ENCODE measurements at regions not wholly inside any gene's neighbourhood (a gene's known extent, or its start where the extent isn't known, plus 50 kb on each side); places are given as distances from the start of the nearest gene placed in this dataset.
"Not testable (repeated sequence)": the region's sequence is repeated elsewhere in the genome, so short reads cannot be mapped to it uniquely, and the experiment has no call there.

DNA sequence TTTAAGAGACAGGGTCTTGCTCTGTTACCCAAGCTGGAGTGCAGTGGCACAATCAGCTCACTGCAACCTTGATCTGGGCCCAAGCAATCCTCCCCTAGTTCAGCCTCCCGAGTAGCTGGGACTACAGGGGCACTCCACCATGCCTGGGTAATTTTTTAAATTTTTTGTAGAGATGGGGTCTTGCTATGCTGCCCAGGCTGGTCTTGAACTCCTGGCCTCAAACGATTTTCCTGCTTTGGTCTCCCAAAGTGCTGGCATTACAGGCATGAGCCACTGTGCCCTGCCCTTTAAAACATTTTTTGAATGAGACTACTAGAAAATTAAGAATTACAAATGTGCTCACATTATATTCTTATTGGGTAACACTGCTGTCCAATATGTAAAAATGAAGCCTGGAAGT, 161.7 kb upstream of the FAM20A start:
- WGBS (ENCODE audit: insufficient coverage, low lambda C conversion rate), result no CpG with 5 or more reads among the region's 2 CpGs
- no peak overlapping the region for H3K4me3 ChIP-seq (ENCODE audit: low read length)
- H3K27me3 ChIP-seq (ENCODE audit: control insufficient read depth, insufficient read depth, low read length), result no peaks in the 10 kb centered on the region
- H3K27ac ChIP-seq (ENCODE audit: low read length), result no peak overlapping the region
- H3K4me1 ChIP-seq (ENCODE audit: control insufficient read depth, insufficient read depth, low read length), result peaks cover 10% of the 10 kb centered on the region
- H3K9me3 ChIP-seq (ENCODE audit: control insufficient read depth, low read depth, low read length), result no peaks in the 10 kb centered on the region
- no peaks in the 10 kb centered on the region for H3K36me3 ChIP-seq (ENCODE audit: control insufficient read depth, insufficient read depth, low read length)
- DNase-seq, result no peak

DNA sequence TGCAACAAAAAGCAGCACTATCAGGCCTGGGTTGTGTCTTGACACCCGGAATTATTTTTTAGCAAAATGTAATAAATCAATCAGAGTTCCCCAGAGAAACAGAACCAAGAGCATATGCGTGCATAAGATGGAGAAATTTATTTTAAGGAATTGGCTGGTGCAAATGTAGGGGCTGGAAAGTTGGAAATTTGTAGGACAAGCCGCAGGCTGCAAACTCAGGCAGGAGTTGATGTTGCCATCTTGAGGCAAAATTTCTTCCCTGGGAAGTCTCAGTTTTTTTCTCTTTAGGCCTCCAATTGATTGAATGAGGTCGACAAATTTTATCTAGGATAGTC, 158.9 kb upstream of the FAM20A start:
- 0% methylated on average over 1 of the region's 4 CpGs for WGBS (ENCODE audit: insufficient coverage, low lambda C conversion rate)

DNA sequence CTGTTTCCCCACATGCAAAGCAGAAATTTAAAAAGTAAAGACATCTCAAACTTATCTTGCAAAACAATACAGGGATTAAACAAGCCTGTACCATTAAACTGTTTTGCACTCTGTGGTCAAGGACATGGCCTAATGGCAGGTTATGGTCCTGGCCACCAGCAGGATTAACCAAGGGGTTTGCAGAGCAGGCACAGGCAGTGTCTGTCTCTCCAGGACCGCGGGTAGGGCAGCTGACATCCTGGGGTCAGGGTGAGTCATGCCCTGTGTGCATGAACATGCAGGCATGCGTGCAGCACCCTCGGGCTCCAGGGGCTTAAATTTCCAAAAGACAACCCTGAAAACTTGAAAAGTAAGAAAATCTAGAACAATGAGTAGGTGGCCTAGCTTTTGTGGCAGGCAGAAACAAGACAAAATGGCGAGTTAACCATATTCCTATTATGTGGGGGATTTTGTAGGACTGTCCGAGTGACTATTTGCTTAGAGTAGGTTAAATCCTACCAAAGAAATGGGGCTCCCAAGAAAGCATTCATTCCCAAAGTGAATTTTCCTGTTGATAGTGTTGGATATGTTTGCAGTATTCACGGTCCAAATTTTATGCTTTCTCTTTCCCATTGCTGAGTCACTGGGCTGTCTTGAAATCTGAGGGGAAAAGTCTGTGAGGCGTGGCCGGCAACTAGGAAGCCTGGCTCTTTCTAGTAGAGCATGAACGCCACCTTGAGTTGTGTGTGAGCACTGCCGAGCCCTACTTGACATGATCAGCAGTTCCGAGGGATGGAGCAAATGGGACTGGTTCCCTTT, 158.4 kb upstream of the FAM20A start:
- DNase-seq, result peak; percentile 88 to 89
- Histone ChIP-seq H3K27me3 (ENCODE audit: control insufficient read depth, insufficient read depth, low read length) (no peaks in the 10 kb centered on the region), H3K36me3 (ENCODE audit: control insufficient read depth, insufficient read depth, low read length) (no peaks in the 10 kb centered on the region), H3K27ac (ENCODE audit: low read length) (peak overlapping the region; percentile 55), H3K4me3 (ENCODE audit: low read length) (peak overlapping the region; percentile 31), H3K4me1 (ENCODE audit: control insufficient read depth, insufficient read depth, low read length) (peaks cover 10% of the 10 kb centered on the region), H3K9me3 (ENCODE audit: control insufficient read depth, low read depth, low read length) (peaks cover 5% of the 10 kb centered on the region)
- no CpG with 5 or more reads among the region's 12 CpGs for WGBS (ENCODE audit: insufficient coverage, low lambda C conversion rate)

More for the DNA sequence above, 158.9 kb upstream of the FAM20A start:
- Histone ChIP-seq H3K4me3 (ENCODE audit: low read length) (no peak overlapping the region), H3K36me3 (ENCODE audit: control insufficient read depth, insufficient read depth, low read length) (no peaks in the 10 kb centered on the region), H3K27ac (ENCODE audit: low read length) (no peak overlapping the region), H3K27me3 (ENCODE audit: control insufficient read depth, insufficient read depth, low read length) (no peaks in the 10 kb centered on the region), H3K4me1 (ENCODE audit: control insufficient read depth, insufficient read depth, low read length) (peaks cover 10% of the 10 kb centered on the region), H3K9me3 (ENCODE audit: control insufficient read depth, low read depth, low read length) (peaks cover 5% of the 10 kb centered on the region)
- DNase-seq, result no peak

GRCh38 chr17:68759002-68759342, 157.8 kb upstream of the FAM20A start:
- Histone ChIP-seq H3K36me3 (ENCODE audit: control insufficient read depth, insufficient read depth, low read length) (no peaks in the 10 kb centered on the region), H3K27ac (ENCODE audit: low read length) (peak overlapping the region; percentile 55), H3K9me3 (ENCODE audit: control insufficient read depth, low read depth, low read length) (peaks cover 5% of the 10 kb centered on the region), H3K27me3 (ENCODE audit: control insufficient read depth, insufficient read depth, low read length) (no peaks in the 10 kb centered on the region), H3K4me3 (ENCODE audit: low read length) (no peak overlapping the region), H3K4me1 (ENCODE audit: control insufficient read depth, insufficient read depth, low read length) (peaks cover 10% of the 10 kb centered on the region)
- no CpG with 5 or more reads among the region's 6 CpGs for WGBS (ENCODE audit: insufficient coverage, low lambda C conversion rate)
- no peak for DNase-seq

- H3K9me3 ChIP-seq (ENCODE audit: control insufficient read depth, low read depth, low read length); H3K27ac ChIP-seq (ENCODE audit: low read length); H3K4me3 ChIP-seq (ENCODE audit: low read length); H3K4me1 ChIP-seq (ENCODE audit: control insufficient read depth, insufficient read depth, low read length); H3K36me3 ChIP-seq (ENCODE audit: control insufficient read depth, insufficient read depth, low read length); H3K27me3 ChIP-seq (ENCODE audit: control insufficient read depth, insufficient read depth, low read length): not testable (repeated sequence)
- peak in 1 of 2 donors; percentile 71 for DNase-seq
- WGBS (ENCODE audit: insufficient coverage, low lambda C conversion rate), result no CpG with 5 or more reads among the region's 2 CpGs
Observed at GRCh38 chr17:68757866-68758757, 156.9 kb upstream of the FAM20A start.

DNA sequence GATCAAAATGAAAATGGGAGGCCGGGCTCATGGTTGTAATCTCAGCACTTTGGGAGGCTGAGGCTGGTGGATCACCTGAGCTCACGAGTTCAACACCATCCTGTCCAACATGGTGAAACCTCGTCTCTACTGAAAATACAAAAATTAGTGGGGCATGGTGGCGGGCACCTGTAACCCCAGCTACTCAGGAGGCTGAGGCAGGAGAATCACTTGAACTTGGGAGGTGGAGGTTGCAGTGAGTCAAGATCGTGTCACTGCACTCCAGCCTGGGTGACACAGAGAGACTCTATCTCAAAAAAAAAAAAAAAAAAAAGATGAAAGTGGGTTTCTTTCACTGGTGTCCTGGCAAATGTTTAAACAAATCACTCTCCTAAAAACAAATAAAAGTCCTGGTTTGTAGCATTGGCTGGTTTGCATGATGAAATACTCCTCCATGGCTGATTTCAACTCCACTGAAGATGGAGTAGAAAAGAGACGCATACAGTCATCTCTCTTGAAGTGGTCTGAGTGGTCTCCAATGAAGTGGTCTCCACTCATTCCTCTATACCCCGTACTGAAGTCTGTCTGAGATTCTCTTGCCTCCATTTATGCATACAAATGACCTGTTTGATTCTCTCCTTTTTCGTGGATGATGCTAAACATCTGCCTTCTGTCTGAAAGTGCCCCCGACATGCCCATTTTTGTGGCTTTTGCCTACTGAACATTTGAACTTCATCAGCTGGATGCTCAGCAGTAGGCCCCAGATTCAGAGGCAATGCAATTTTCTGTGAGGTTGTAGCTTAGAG, 153.0 kb upstream of the FAM20A start:
- no peak for DNase-seq

DNA sequence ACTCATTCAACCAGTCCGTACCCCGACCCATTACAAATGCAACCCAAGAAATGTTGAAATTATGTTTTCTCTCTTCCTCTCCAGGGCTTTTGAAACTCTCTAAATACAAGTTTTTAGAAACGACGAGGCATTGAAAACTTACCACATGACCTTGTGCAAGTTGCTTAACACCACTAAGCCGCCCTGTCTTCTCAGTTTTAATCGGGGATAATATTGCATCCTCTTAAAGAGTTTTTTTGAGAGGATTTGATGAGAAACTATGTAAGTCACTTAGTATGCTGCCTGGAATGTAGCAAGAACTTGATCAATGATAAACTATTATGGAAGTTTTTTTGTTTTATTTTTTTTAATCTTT, 149.0 kb upstream of the FAM20A start:
- 79% methylated on average over 3 of the region's 6 CpGs for WGBS (ENCODE audit: insufficient coverage, low lambda C conversion rate)
- H3K27ac ChIP-seq (ENCODE audit: low read length), result no peak overlapping the region

More for the DNA sequence above, 153.0 kb upstream of the FAM20A start:
- Histone ChIP-seq H3K36me3 (ENCODE audit: control insufficient read depth, insufficient read depth, low read length) (no peaks in the 10 kb centered on the region), H3K9me3 (ENCODE audit: control insufficient read depth, low read depth, low read length) (peaks cover 5% of the 10 kb centered on the region), H3K27ac (ENCODE audit: low read length) (no peak overlapping the region), H3K27me3 (ENCODE audit: control insufficient read depth, insufficient read depth, low read length) (no peaks in the 10 kb centered on the region), H3K4me1 (ENCODE audit: control insufficient read depth, insufficient read depth, low read length) (peaks cover 5% of the 10 kb centered on the region), H3K4me3 (ENCODE audit: low read length) (no peak overlapping the region)
- 80% methylated on average over 1 of the region's 9 CpGs for WGBS (ENCODE audit: insufficient coverage, low lambda C conversion rate)

DNA sequence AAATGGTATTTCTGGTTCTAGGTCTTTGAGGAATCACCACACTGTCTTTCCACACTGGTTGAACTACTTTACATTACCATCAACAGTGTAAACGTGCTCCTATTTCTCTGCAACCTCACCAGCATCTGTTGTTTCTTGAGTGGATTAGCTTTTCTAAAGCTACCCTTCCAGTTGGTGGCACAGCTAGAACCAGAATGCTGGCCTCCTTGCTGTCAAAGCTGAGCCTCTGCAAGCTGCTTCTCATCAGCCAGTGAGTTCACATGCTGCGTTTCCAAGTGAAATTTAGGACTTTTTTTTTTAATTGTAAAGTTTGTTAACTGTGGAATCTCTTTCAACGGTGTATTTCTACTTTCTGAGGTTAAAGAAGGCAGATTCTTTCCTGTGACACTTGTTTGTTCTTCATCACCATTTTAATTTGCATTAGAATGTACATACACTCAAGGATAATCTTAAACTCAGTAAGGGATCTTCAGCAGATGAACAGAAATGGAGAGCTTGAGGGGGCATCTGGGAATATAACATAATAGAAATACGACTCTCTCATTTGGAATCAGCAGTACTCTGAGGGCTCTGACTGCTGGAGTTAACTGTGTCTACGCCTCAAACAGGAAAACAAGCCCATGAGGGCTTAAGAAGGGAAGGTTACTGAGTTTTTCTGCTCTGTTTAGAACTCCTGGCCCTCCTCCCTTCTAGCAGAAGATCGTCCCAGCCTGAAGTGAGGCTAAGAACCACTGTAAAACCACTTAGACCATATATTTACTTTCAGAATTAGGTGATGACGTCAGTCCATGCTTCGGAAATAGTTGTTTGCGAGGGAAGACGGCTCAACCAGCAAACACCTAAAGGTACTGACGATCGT, 148.4 kb upstream of the FAM20A start:
- Histone ChIP-seq H3K4me3 (ENCODE audit: low read length) (no peak overlapping the region), H3K9me3 (ENCODE audit: control insufficient read depth, low read depth, low read length) (peaks cover 5% of the 10 kb centered on the region), H3K27ac (ENCODE audit: low read length) (no peak overlapping the region), H3K36me3 (ENCODE audit: control insufficient read depth, insufficient read depth, low read length) (no peaks in the 10 kb centered on the region), H3K27me3 (ENCODE audit: control insufficient read depth, insufficient read depth, low read length) (no peaks in the 10 kb centered on the region), H3K4me1 (ENCODE audit: control insufficient read depth, insufficient read depth, low read length) (no peaks in the 10 kb centered on the region)
- WGBS (ENCODE audit: insufficient coverage, low lambda C conversion rate), result 40% methylated on average over 1 of the region's 12 CpGs
- DNase-seq, result no peak

More for the DNA sequence above, 149.0 kb upstream of the FAM20A start:
- Histone ChIP-seq H3K9me3 (ENCODE audit: control insufficient read depth, low read depth, low read length) (no peaks in the 10 kb centered on the region), H3K4me3 (ENCODE audit: low read length) (no peak overlapping the region), H3K36me3 (ENCODE audit: control insufficient read depth, insufficient read depth, low read length) (no peaks in the 10 kb centered on the region), H3K27me3 (ENCODE audit: control insufficient read depth, insufficient read depth, low read length) (no peaks in the 10 kb centered on the region), H3K4me1 (ENCODE audit: control insufficient read depth, insufficient read depth, low read length) (no peaks in the 10 kb centered on the region)
- no peak for DNase-seq

DNA sequence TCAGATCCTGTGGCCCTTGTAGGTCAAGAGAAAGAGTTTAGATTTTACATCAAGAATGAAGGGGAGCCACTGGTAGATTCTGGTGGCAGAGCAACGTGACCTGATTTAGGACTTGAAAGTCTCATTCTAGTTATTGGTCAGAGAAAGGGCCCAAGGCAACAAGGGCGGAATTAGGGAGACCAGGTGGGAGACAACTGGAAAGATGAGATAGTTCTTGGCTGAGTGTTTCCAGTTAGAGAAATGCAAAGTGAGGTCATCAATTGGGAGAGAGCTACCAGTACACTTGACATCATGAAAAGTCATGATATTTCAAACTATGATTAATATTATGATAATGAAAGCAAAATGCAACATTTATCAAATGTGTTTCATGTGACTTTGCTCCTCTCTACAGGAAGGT, 147.2 kb upstream of the FAM20A start:
- no peaks in the 10 kb centered on the region for H3K36me3 ChIP-seq (ENCODE audit: control insufficient read depth, insufficient read depth, low read length)
- H3K27me3 ChIP-seq (ENCODE audit: control insufficient read depth, insufficient read depth, low read length), result no peaks in the 10 kb centered on the region
- 100% methylated on average over 1 of the region's 2 CpGs for WGBS (ENCODE audit: insufficient coverage, low lambda C conversion rate)
- H3K4me1 ChIP-seq (ENCODE audit: control insufficient read depth, insufficient read depth, low read length), result no peaks in the 10 kb centered on the region
- no peak overlapping the region for H3K27ac ChIP-seq (ENCODE audit: low read length)
- no peak overlapping the region for H3K4me3 ChIP-seq (ENCODE audit: low read length)
- DNase-seq, result no peak
- H3K9me3 ChIP-seq (ENCODE audit: control insufficient read depth, low read depth, low read length), result peaks cover 5% of the 10 kb centered on the region
